Upper lobe of right lung (tissue), 1 donor: ENCODE measurements at regions not wholly inside any gene's neighbourhood (a gene's known extent, or its start where the extent isn't known, plus 50 kb on each side); places are given as distances from the start of the nearest gene placed in this dataset.

Experiments used
- ATAC-seq: fragments of 200-7000 bp; cut with Tn5 transposase; one replicate; pipeline ENCODE4 v1.9.1; 2020; ENCODE audit warnings: mild to moderate bottlenecking, moderate library complexity
- DNase-seq: peaks from one replicate; pipeline ENCODE4 v3.0.0-alpha.2; 2020
- H3K27ac ChIP-seq: fragments of 200-600 bp; one replicate; pipeline ENCODE4 v1.8.0; 2022
- H3K27me3 ChIP-seq: fragments of 200-600 bp; one replicate; pipeline ENCODE4 v1.8.0; 2022; ENCODE audit warnings: mild to moderate bottlenecking
- H3K36me3 ChIP-seq: fragments of 200-600 bp; one replicate; pipeline ENCODE4 v1.8.0; 2022
- H3K4me1 ChIP-seq: fragments of 200-600 bp; one replicate; pipeline ENCODE4 v1.8.0; 2022
- H3K4me3 ChIP-seq: fragments of 200-600 bp; one replicate; pipeline ENCODE4 v1.8.0; 2022; ENCODE audit warnings: mild to moderate bottlenecking
- H3K9me3 ChIP-seq: fragments of 200-600 bp; one replicate; pipeline ENCODE4 v1.8.0; 2022
- intact Hi-C: fragments of 100-400 bp; cut with DNase I; formaldehyde crosslinking; loops from one replicate; pipeline ENCODE4 v1.11.0; 2022
- TF ChIP-seq, protein P1 (sequence below): fragments of 200-600 bp; IDR thresholded peaks from one replicate; pipeline ENCODE4 v1.8.0; 2022; ENCODE audit warnings: antibody characterized with exemption
- donor health status: DM: no; HTN: yes; CAD: no; lungs with severe emphysema.

DNA sequence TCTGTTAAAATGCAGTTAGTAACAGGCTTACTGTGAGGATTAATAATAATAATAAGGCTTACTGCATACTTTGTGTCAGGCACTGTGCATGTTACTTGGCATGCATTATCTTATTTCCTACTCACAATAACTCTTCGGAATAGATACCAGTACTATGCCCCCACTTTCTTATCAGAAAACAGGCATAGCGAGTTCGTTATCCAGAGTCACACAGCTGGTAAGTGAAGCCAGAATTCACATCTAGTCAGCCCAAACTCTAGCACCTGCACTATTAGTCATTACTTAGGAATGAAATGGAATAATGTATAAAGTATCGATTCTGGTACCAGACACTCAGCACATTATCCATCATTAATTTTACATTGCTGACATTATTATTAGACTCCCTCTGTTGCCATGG, 155.7 kb upstream of the BLID start:
- H3K27ac ChIP-seq: no peak overlapping the region
- no peak for DNase-seq
- TF ChIP-seq, protein P1, sequence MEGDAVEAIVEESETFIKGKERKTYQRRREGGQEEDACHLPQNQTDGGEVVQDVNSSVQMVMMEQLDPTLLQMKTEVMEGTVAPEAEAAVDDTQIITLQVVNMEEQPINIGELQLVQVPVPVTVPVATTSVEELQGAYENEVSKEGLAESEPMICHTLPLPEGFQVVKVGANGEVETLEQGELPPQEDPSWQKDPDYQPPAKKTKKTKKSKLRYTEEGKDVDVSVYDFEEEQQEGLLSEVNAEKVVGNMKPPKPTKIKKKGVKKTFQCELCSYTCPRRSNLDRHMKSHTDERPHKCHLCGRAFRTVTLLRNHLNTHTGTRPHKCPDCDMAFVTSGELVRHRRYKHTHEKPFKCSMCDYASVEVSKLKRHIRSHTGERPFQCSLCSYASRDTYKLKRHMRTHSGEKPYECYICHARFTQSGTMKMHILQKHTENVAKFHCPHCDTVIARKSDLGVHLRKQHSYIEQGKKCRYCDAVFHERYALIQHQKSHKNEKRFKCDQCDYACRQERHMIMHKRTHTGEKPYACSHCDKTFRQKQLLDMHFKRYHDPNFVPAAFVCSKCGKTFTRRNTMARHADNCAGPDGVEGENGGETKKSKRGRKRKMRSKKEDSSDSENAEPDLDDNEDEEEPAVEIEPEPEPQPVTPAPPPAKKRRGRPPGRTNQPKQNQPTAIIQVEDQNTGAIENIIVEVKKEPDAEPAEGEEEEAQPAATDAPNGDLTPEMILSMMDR: no peak
- no peaks in the 10 kb centered on the region for H3K27me3 ChIP-seq
- no peaks in the 10 kb centered on the region for H3K9me3 ChIP-seq
- H3K36me3 ChIP-seq: no peaks in the 10 kb centered on the region
- H3K4me1 ChIP-seq: no peaks in the 10 kb centered on the region
- H3K4me3 ChIP-seq: no peak overlapping the region
- no peak for ATAC-seq
- intact Hi-C loops: no loop called here

DNA sequence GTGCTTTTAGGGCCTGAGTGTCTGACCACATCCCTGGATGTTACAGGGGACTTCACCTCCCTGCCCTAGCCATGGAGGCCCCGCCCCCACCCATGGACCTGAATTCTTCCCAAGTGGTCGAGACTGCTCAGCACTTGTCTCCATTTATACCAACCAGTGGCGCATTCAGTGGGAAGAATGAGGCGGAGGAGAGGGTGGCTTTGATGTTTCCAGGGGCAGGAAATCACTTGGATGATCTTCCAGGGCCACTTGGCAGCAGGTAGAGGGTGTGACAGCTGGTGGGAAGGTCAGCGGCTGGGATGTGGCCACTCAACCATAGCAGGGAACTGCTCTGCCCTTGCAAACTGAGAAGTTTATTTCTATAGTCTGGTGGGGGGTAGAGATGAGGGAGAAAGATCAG, 155.1 kb upstream of the BLID start:
- Histone ChIP-seq H3K36me3 (no peaks in the 10 kb centered on the region), H3K4me1 (no peaks in the 10 kb centered on the region), H3K9me3 (no peaks in the 10 kb centered on the region), H3K27me3 (no peaks in the 10 kb centered on the region), H3K27ac (no peak overlapping the region), H3K4me3 (no peak overlapping the region)
- intact Hi-C loops: no loop called here
- TF ChIP-seq, protein P1: no peak
- no peak for DNase-seq
- ATAC-seq: no peak

DNA sequence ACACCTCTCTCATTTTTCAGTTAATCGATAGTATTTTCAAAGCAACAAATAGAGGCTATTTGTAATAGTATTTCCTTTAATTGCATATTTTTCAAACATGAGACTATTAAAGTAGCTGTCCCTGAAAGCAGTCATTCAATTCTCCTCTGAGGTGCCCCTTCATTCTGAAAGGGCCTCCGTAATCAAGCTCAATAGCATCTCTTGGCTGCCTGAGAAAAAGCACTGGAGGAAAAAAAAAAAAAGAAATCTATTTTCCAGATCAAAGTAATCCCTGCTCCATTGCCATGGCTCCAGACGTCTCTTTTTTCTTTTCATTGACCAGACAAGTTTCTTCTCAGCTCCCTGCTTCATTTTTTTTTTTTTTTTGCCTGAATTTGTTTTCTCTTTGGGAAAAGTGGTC, 154.5 kb upstream of the BLID start:
- intact Hi-C loops: no loop called here
- no peak for ATAC-seq

DNA sequence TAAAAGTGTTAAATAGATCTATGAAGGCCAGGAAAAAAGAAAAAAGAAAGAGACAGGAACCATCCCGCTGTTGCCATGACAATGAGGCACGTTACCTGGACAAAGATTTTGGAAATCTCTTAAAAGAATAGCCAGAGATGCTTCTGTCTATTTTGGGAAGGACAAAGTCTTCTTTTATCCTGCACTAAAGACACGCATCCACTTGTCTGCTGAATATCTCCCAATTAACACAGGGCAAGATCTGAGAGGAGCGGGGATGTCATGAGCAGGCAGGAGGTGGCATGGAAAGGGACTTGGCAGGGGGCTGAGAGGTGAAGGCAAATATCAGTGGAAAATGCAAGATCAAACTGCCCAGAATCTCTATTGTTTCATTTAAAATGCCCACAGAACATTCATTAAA, 153.8 kb upstream of the BLID start:
- Histone ChIP-seq H3K9me3 (no peaks in the 10 kb centered on the region), H3K27me3 (no peaks in the 10 kb centered on the region), H3K4me3 (no peak overlapping the region), H3K27ac (no peak overlapping the region), H3K36me3 (no peaks in the 10 kb centered on the region), H3K4me1 (no peaks in the 10 kb centered on the region)
- no peak for DNase-seq
- intact Hi-C loops: no loop called here
- TF ChIP-seq, protein P1: no peak
- ATAC-seq: no peak

More for the DNA sequence above, 154.5 kb upstream of the BLID start:
- Histone ChIP-seq H3K9me3 (no peaks in the 10 kb centered on the region), H3K4me3 (no peak overlapping the region), H3K4me1 (no peaks in the 10 kb centered on the region), H3K27ac (no peak overlapping the region), H3K27me3 (no peaks in the 10 kb centered on the region), H3K36me3 (no peaks in the 10 kb centered on the region)
- DNase-seq: no peak
- TF ChIP-seq, protein P1: no peak

DNA sequence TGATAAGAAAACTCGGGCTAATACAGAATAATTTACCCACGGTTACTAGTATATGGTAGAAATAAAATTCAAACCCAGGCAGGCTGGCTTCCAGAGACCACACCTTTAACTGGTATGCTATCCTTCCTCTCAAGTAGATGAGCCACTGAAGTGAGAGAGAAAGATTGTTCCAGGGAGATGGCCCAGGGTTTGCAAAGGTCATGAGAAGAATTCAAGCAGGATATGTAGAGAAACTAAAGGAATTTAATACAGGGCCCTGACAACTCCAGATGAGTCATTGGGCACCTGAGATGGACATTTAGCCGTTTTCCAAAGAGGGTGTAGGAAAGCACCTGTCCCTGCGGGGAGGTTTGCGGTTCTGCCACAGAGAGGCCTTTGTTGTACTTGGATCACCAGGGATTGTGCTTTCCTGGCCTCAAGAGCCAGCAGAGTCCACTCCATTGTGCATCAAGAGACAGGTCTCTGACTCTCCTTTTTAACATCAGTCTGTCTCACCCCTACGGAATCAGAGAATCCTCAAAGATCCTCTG, 152.7 kb upstream of the BLID start:
- H3K4me3 ChIP-seq: no peak overlapping the region
- intact Hi-C loops: no loop called here
- ATAC-seq (no peak), DNase-seq (no peak)
- H3K9me3 ChIP-seq: no peaks in the 10 kb centered on the region
- H3K36me3 ChIP-seq: no peaks in the 10 kb centered on the region
- no peaks in the 10 kb centered on the region for H3K4me1 ChIP-seq
- no peak overlapping the region for H3K27ac ChIP-seq
- H3K27me3 ChIP-seq: no peaks in the 10 kb centered on the region
- TF ChIP-seq, protein P1: no peak

DNA sequence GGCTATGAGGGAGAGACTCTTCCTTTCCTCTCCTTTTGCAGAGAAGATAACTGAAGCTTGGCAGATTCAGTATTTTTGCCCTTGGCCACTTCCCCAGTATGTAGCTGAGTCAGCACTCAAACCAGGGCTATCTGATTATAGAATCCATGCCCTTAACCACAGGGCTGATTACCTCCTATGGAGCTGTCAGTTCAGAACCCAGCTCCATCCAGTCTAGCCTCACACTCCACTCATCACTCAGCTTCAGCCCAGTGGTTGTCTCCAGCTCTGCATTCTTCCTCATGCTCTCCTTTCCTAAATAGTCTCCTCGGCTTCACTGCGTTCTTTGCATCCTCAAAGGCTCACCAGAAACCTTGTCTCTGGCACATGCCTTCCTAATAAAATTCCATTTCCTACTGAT, 151.6 kb upstream of the BLID start:
- ATAC-seq (no peak), DNase-seq (no peak)
- no peaks in the 10 kb centered on the region for H3K4me1 ChIP-seq
- no peak overlapping the region for H3K27ac ChIP-seq
- intact Hi-C loops: no loop called here
- no peaks in the 10 kb centered on the region for H3K27me3 ChIP-seq
- H3K36me3 ChIP-seq: no peaks in the 10 kb centered on the region
- TF ChIP-seq, protein P1: no peak
- H3K4me3 ChIP-seq: no peak overlapping the region
- H3K9me3 ChIP-seq: no peaks in the 10 kb centered on the region
